ENCODE measurements at regions not wholly inside any gene's neighbourhood (a gene's known extent, or its start where the extent isn't known, plus 50 kb on each side); places are given as distances from the start of the nearest gene placed in this dataset.

- H3K36me3 ChIP-seq = no peaks in the 10 kb centered on the region
- no peak overlapping the region for H3K4me2 ChIP-seq
- H3K4me3 ChIP-seq = no peak overlapping the region
- no peaks in the 10 kb centered on the region for H3K9me3 ChIP-seq
- no peaks in the 10 kb centered on the region for H3K27me3 ChIP-seq
- no peak for TF ChIP-seq Cebpa-rat (IDR thresholded peaks at IDR 0.05)
- no peaks in the 10 kb centered on the region for H3K4me1 ChIP-seq
- H3K27ac ChIP-seq = no peak overlapping the region
- H3K9ac ChIP-seq = no peak overlapping the region
- no peaks in the 10 kb centered on the region for H4K20me1 ChIP-seq
Measured at GRCh38 chr6:90790058-90790457, 203.2 kb upstream of the MAP3K7 start.

GRCh38 chr6:90788781-90789180 lies 201.9 kb upstream of the MAP3K7 start:
- no peak overlapping the region for H3K4me2 ChIP-seq
- H3K4me1 ChIP-seq = no peaks in the 10 kb centered on the region
- H3K27me3 ChIP-seq = no peaks in the 10 kb centered on the region
- no peaks in the 10 kb centered on the region for H4K20me1 ChIP-seq
- H3K36me3 ChIP-seq = no peaks in the 10 kb centered on the region
- H3K4me3 ChIP-seq = no peak overlapping the region
- no peak for TF ChIP-seq Cebpa-rat (IDR thresholded peaks at IDR 0.05)
- H3K9me3 ChIP-seq = no peaks in the 10 kb centered on the region
- H3K27ac ChIP-seq = no peak overlapping the region
- H3K9ac ChIP-seq = no peak overlapping the region

GRCh38 chr6:90787446-90787845 lies 200.6 kb upstream of the MAP3K7 start:
- Histone ChIP-seq H3K9me3 (no peaks in the 10 kb centered on the region), H3K4me3 (no peak overlapping the region), H3K4me2 (no peak overlapping the region), H4K20me1 (no peaks in the 10 kb centered on the region), H3K9ac (no peak overlapping the region), H3K27ac (no peak overlapping the region), H3K27me3 (no peaks in the 10 kb centered on the region), H3K36me3 (no peaks in the 10 kb centered on the region), H3K4me1 (no peaks in the 10 kb centered on the region)
- TF ChIP-seq Cebpa-rat (IDR thresholded peaks at IDR 0.05) = no peak

- Histone ChIP-seq H3K4me2 (no peak overlapping the region), H3K27me3 (no peaks in the 10 kb centered on the region), H3K4me1 (no peaks in the 10 kb centered on the region), H3K4me3 (no peak overlapping the region), H3K27ac (no peak overlapping the region), H3K9ac (no peak overlapping the region), H4K20me1 (no peaks in the 10 kb centered on the region), H3K9me3 (no peaks in the 10 kb centered on the region), H3K36me3 (no peaks in the 10 kb centered on the region)
- no peak for TF ChIP-seq Cebpa-rat (IDR thresholded peaks at IDR 0.05)
Measured at GRCh38 chr6:90780778-90781177, 193.9 kb upstream of the MAP3K7 start.

GRCh38 chr6:90780141-90780540 lies 193.3 kb upstream of the MAP3K7 start:
- H3K36me3 ChIP-seq = no peaks in the 10 kb centered on the region
- H3K4me2 ChIP-seq = no peak overlapping the region
- TF ChIP-seq Cebpa-rat (IDR thresholded peaks at IDR 0.05) = no peak
- no peaks in the 10 kb centered on the region for H3K4me1 ChIP-seq
- H3K4me3 ChIP-seq = no peak overlapping the region
- H3K9ac ChIP-seq = no peak overlapping the region
- H3K9me3 ChIP-seq = no peaks in the 10 kb centered on the region
- H3K27ac ChIP-seq = no peak overlapping the region
- no peaks in the 10 kb centered on the region for H3K27me3 ChIP-seq
- no peaks in the 10 kb centered on the region for H4K20me1 ChIP-seq

- no peaks in the 10 kb centered on the region for H3K9me3 ChIP-seq
- no peak overlapping the region for H3K9ac ChIP-seq
- no peak overlapping the region for H3K4me3 ChIP-seq
- H3K4me1 ChIP-seq = no peaks in the 10 kb centered on the region
- no peak overlapping the region for H3K4me2 ChIP-seq
- H3K27ac ChIP-seq = no peak overlapping the region
- TF ChIP-seq Cebpa-rat (IDR thresholded peaks at IDR 0.05) = no peak
- H3K27me3 ChIP-seq = no peaks in the 10 kb centered on the region
- no peaks in the 10 kb centered on the region for H3K36me3 ChIP-seq
- no peaks in the 10 kb centered on the region for H4K20me1 ChIP-seq
Measured at GRCh38 chr6:90778417-90779203, 191.7 kb upstream of the MAP3K7 start.

GRCh38 chr6:90770778-90771177 lies 183.9 kb upstream of the MAP3K7 start:
- Histone ChIP-seq H3K4me1 (no peaks in the 10 kb centered on the region), H3K9ac (no peak overlapping the region), H3K27ac (no peak overlapping the region), H3K4me3 (no peak overlapping the region), H3K36me3 (no peaks in the 10 kb centered on the region), H3K9me3 (no peaks in the 10 kb centered on the region), H4K20me1 (no peaks in the 10 kb centered on the region), H3K4me2 (no peak overlapping the region), H3K27me3 (no peaks in the 10 kb centered on the region)
- no peak for TF ChIP-seq Cebpa-rat (IDR thresholded peaks at IDR 0.05)

GRCh38 chr6:90765895-90766294 lies 179.0 kb upstream of the MAP3K7 start:
- Histone ChIP-seq H3K27me3 (no peaks in the 10 kb centered on the region), H3K9me3 (no peaks in the 10 kb centered on the region), H3K4me1 (no peaks in the 10 kb centered on the region), H3K9ac (no peak overlapping the region), H4K20me1 (no peaks in the 10 kb centered on the region), H3K4me2 (no peak overlapping the region), H3K4me3 (no peak overlapping the region), H3K27ac (no peak overlapping the region), H3K36me3 (no peaks in the 10 kb centered on the region)
- TF ChIP-seq Cebpa-rat (IDR thresholded peaks at IDR 0.05) = no peak

- Histone ChIP-seq H3K27me3 (no peaks in the 10 kb centered on the region), H3K9me3 (no peaks in the 10 kb centered on the region), H3K4me1 (no peaks in the 10 kb centered on the region)
Measured at GRCh38 chr6:90765491-90765890, 178.6 kb upstream of the MAP3K7 start.

GRCh38 chr6:90764001-90764400 lies 177.1 kb upstream of the MAP3K7 start:
- no peak overlapping the region for H3K27ac ChIP-seq
- no peaks in the 10 kb centered on the region for H3K27me3 ChIP-seq
- no peak overlapping the region for H3K4me3 ChIP-seq
- H3K9me3 ChIP-seq = no peaks in the 10 kb centered on the region
- H3K36me3 ChIP-seq = no peaks in the 10 kb centered on the region
- no peak overlapping the region for H3K4me2 ChIP-seq
- no peaks in the 10 kb centered on the region for H3K4me1 ChIP-seq
- H3K9ac ChIP-seq = no peak overlapping the region
- H4K20me1 ChIP-seq = no peaks in the 10 kb centered on the region
- TF ChIP-seq Cebpa-rat (IDR thresholded peaks at IDR 0.05) = no peak

More at GRCh38 chr6:90765491-90765890, 178.6 kb upstream of the MAP3K7 start:
- Histone ChIP-seq H4K20me1 (no peaks in the 10 kb centered on the region), H3K4me2 (no peak overlapping the region), H3K36me3 (no peaks in the 10 kb centered on the region), H3K9ac (no peak overlapping the region), H3K4me3 (no peak overlapping the region), H3K27ac (no peak overlapping the region)
- TF ChIP-seq Cebpa-rat (IDR thresholded peaks at IDR 0.05) = no peak

- Histone ChIP-seq H3K4me2 (no peak overlapping the region), H3K4me1 (no peaks in the 10 kb centered on the region), H4K20me1 (no peaks in the 10 kb centered on the region), H3K9me3 (no peaks in the 10 kb centered on the region), H3K36me3 (no peaks in the 10 kb centered on the region), H3K4me3 (no peak overlapping the region), H3K27me3 (no peaks in the 10 kb centered on the region), H3K27ac (no peak overlapping the region), H3K9ac (no peak overlapping the region)
- no peak for TF ChIP-seq Cebpa-rat (IDR thresholded peaks at IDR 0.05)
Measured at GRCh38 chr6:90759664-90760063, 172.8 kb upstream of the MAP3K7 start.

Data from BLaER1 (cell line).